Mesodermal cell (in vitro differentiated cells): ENCODE measurements at regions not wholly inside any gene's neighbourhood (a gene's known extent, or its start where the extent isn't known, plus 50 kb on each side); places are given as distances from the start of the nearest gene placed in this dataset.

ENCODE experiments used
- H3K27ac ChIP-seq: 2 replicates; pipeline ENCODE4 v1.7.0; 2013; ENCODE audit warnings: mild to moderate bottlenecking, low read depth, low read length, moderate library complexity; ENCODE audit not compliant: severe bottlenecking
- H3K36me3 ChIP-seq: 2 replicates; pipeline ENCODE4 v1.7.1; 2013; ENCODE audit warnings: mild to moderate bottlenecking, low read length, moderate library complexity; ENCODE audit not compliant: control insufficient read depth, insufficient read depth
- H3K4me1 ChIP-seq: one replicate; pipeline ENCODE4 v1.7.1; 2013; ENCODE audit warnings: mild to moderate bottlenecking, low read length; ENCODE audit not compliant: insufficient read depth, control insufficient read depth, poor library complexity, severe bottlenecking
- H3K4me3 ChIP-seq: 2 replicates; pipeline ENCODE4 v1.7.0; 2013; ENCODE audit warnings: low read length, control low read depth, mild to moderate bottlenecking; ENCODE audit not compliant: insufficient read depth, poor library complexity, severe bottlenecking; ENCODE audit errors: extremely low read depth
- H3K9me3 ChIP-seq: 2 replicates; pipeline ENCODE4 v1.7.1; 2013; ENCODE audit warnings: mild to moderate bottlenecking, low read length, moderate library complexity; ENCODE audit not compliant: control insufficient read depth
- WGBS, 2 experiments: methylation state at CpG; one replicate each; pipeline ENCODE4 v1.1.5; 2013; ENCODE audit warnings: missing lambda C conversion rate in 2 of 2; ENCODE audit not compliant: insufficient coverage in 2 of 2; 5-methylcytosine and 5-hydroxymethylcytosine counted together

GRCh38 chr5:7321724-7322123, 74.2 kb upstream of the ADCY2 start:
- WGBS, 2 experiments = 88 to 95% methylated on average over 1 to 2 of the region's 2 CpGs
- no peaks in the 10 kb centered on the region for H3K36me3 ChIP-seq
- H3K9me3 ChIP-seq = no peaks in the 10 kb centered on the region
- H3K4me1 ChIP-seq = peaks cover 14% of the 10 kb centered on the region
- no peak overlapping the region for H3K4me3 ChIP-seq
- peak overlapping the region; percentile 81 for H3K27ac ChIP-seq

DNA sequence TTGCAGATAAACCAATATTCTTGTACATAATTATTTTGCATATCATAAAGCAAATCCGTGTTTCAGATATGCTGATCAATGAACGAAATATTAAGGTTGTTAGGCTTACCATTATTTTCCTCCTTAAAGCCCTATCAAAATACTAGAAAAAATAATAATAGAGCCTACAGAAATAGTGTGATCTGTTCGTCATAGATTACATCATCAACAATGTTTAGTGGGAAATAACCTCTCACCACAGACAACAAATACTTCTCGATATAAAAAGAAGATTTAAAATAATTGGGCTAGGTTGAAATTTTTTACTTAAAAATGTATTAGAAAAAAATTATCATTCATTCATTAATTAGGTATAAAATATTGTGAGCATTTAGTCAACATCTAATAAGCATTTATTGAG, 71.0 kb upstream of the ADCY2 start:
- no peak overlapping the region for H3K27ac ChIP-seq
- no peaks in the 10 kb centered on the region for H3K9me3 ChIP-seq
- no peaks in the 10 kb centered on the region for H3K36me3 ChIP-seq
- no CpG with 5 or more reads among the region's 4 CpGs for WGBS, 2 experiments
- no peak overlapping the region for H3K4me3 ChIP-seq
- peaks cover 17% of the 10 kb centered on the region for H3K4me1 ChIP-seq

- WGBS, 2 experiments = 81 to 92% methylated on average over 4 to 6 of the region's 8 CpGs
- H3K4me3 ChIP-seq = no peak overlapping the region
These were observed 69.7 kb upstream of the ADCY2 start for GRCh38 chr5:7325975-7326913.

GRCh38 chr5:7329141-7329540, 66.8 kb upstream of the ADCY2 start:
- H3K9me3 ChIP-seq = no peaks in the 10 kb centered on the region
- 49 to 61% methylated on average over 3 to 4 of the region's 4 CpGs for WGBS, 2 experiments
- H3K27ac ChIP-seq = no peak overlapping the region
- no peaks in the 10 kb centered on the region for H3K36me3 ChIP-seq
- H3K4me1 ChIP-seq = peaks cover 17% of the 10 kb centered on the region
- H3K4me3 ChIP-seq = no peak overlapping the region

More at GRCh38 chr5:7325975-7326913, 69.7 kb upstream of the ADCY2 start:
- H3K9me3 ChIP-seq = no peaks in the 10 kb centered on the region
- peaks cover 22% of the 10 kb centered on the region for H3K4me1 ChIP-seq
- no peak overlapping the region for H3K27ac ChIP-seq
- H3K36me3 ChIP-seq = no peaks in the 10 kb centered on the region

- peak overlapping the region; percentile 10 for H3K27ac ChIP-seq
- no peaks in the 10 kb centered on the region for H3K9me3 ChIP-seq
- no peaks in the 10 kb centered on the region for H3K36me3 ChIP-seq
- H3K4me3 ChIP-seq = no peak overlapping the region
- peaks cover 17% of the 10 kb centered on the region for H3K4me1 ChIP-seq
- 100% methylated on average over 2 of the region's 3 CpGs for WGBS, 2 experiments
These were observed 66.2 kb upstream of the ADCY2 start for GRCh38 chr5:7329712-7330111.

GRCh38 chr5:7330256-7330655, 65.7 kb upstream of the ADCY2 start:
- Histone ChIP-seq H3K4me1 (peaks cover 17% of the 10 kb centered on the region), H3K27ac (peak overlapping the region; percentile 10), H3K36me3 (no peaks in the 10 kb centered on the region), H3K4me3 (no peak overlapping the region), H3K9me3 (peaks cover 5% of the 10 kb centered on the region)
- 33% methylated on average over 3 of the region's 3 CpGs; no CpG with 5 or more reads in 1 of the 2 experiments for WGBS, 2 experiments

- Histone ChIP-seq H3K4me1 (peaks cover 17% of the 10 kb centered on the region), H3K36me3 (no peaks in the 10 kb centered on the region), H3K27ac (no peak overlapping the region), H3K9me3 (peaks cover 8% of the 10 kb centered on the region), H3K4me3 (no peak overlapping the region)
- WGBS, 2 experiments = 66 to 73% methylated on average over 7 of the region's 7 CpGs
These were observed 64.8 kb upstream of the ADCY2 start for GRCh38 chr5:7331131-7331530.
